GM10266 (cell line): ENCODE measurements at regions not wholly inside any gene's neighbourhood (a gene's known extent, or its start where the extent isn't known, plus 50 kb on each side); places are given as distances from the start of the nearest gene placed in this dataset.

Experiments used
- DNase-seq: peaks from one replicate; pipeline ENCODE4 v3.0.0; 2012; ENCODE audit errors: extremely low spot score
- CTCF ChIP-seq: IDR thresholded peaks from 2 replicates; pipeline ENCODE4 v1.5.1; 2012; ENCODE audit warnings: mild to moderate bottlenecking, low read depth; ENCODE audit not compliant: control insufficient read depth, insufficient read depth; ENCODE audit errors: missing control alignments

- DNase-seq: no peak
- no peak for TF ChIP-seq CTCF
These were observed 76.2 kb upstream of the RGS4 start for GRCh38 chr1:162992945-162993344.

GRCh38 chr1:162991444-162991843 lies 77.7 kb upstream of the RGS4 start:
- no peak for TF ChIP-seq CTCF

GRCh38 chr1:162990665-162991064 lies 78.5 kb upstream of the RGS4 start:
- no peak for TF ChIP-seq CTCF
- no peak for DNase-seq

More at GRCh38 chr1:162991444-162991843, 77.7 kb upstream of the RGS4 start:
- no peak for DNase-seq

- no peak for DNase-seq
- TF ChIP-seq CTCF: no peak
These were observed 80.3 kb upstream of the RGS4 start for GRCh38 chr1:162988869-162989268.

GRCh38 chr1:162987866-162988265 lies 81.3 kb upstream of the RGS4 start:
- DNase-seq: no peak
- TF ChIP-seq CTCF: no peak

GRCh38 chr1:162985816-162986435 lies 83.2 kb upstream of the RGS4 start:
- no peak for DNase-seq
- no peak for TF ChIP-seq CTCF

GRCh38 chr1:162984699-162985098 lies 84.5 kb upstream of the RGS4 start:
- no peak for TF ChIP-seq CTCF
- no peak for DNase-seq
